Astrocyte (in vitro differentiated cells and primary cell): ENCODE measurements at regions not wholly inside any gene's neighbourhood (a gene's known extent, or its start where the extent isn't known, plus 50 kb on each side); places are given as distances from the start of the nearest gene placed in this dataset.

Source experiments
- DNase-seq: peaks from one replicate; pipeline ENCODE4 v3.0.0-alpha.2; 2010; ENCODE audit warnings: low read depth
- FAIRE-seq: peaks from 2 replicates; lab custom pipeline; 2011; peaks lifted over from hg19 to GRCh38; lab: Jason Lieb, UNC
- H2AFZ ChIP-seq: 2 replicates; pipeline ENCODE4 v1.6.0; 2012; ENCODE audit warnings: low read depth, low read length, inconsistent platforms
- H3K27ac ChIP-seq: 2 replicates; pipeline ENCODE4 v1.5.1; 2011; ENCODE audit warnings: low read depth, low read length, inconsistent platforms
- H3K27me3 ChIP-seq: 2 replicates; pipeline ENCODE4 v1.6.0; 2011; ENCODE audit warnings: low read length, inconsistent platforms; ENCODE audit not compliant: insufficient read depth
- H3K36me3 ChIP-seq: 2 replicates; pipeline ENCODE4 v1.5.1; 2011; ENCODE audit warnings: low read length, inconsistent platforms; ENCODE audit not compliant: insufficient read depth
- H3K4me1 ChIP-seq: 2 replicates; pipeline ENCODE4 v1.5.1; 2011; ENCODE audit warnings: low read length, inconsistent platforms; ENCODE audit not compliant: insufficient read depth
- H3K4me2 ChIP-seq: 2 replicates; pipeline ENCODE4 v1.6.0; 2012; ENCODE audit warnings: low read length, inconsistent platforms
- H3K4me3 ChIP-seq: 2 replicates; pipeline ENCODE4 v1.5.1; 2011; ENCODE audit warnings: low read depth, mild to moderate bottlenecking, low read length, inconsistent platforms; ENCODE audit not compliant: insufficient read depth
- H3K79me2 ChIP-seq: 2 replicates; pipeline ENCODE4 v1.6.0; 2012; ENCODE audit warnings: mild to moderate bottlenecking, low read length, inconsistent platforms; ENCODE audit not compliant: insufficient read depth
- H3K9ac ChIP-seq: 2 replicates; pipeline ENCODE4 v1.6.0; 2012; ENCODE audit warnings: mild to moderate bottlenecking, low read length, inconsistent platforms
- H3K9me3 ChIP-seq: 2 replicates; pipeline ENCODE4 v1.5.1; 2012; ENCODE audit warnings: low read depth, mild to moderate bottlenecking, low read length, inconsistent platforms; ENCODE audit not compliant: insufficient read depth
- H4K20me1 ChIP-seq: 2 replicates; pipeline ENCODE4 v1.6.0; 2012; ENCODE audit warnings: low read length, inconsistent platforms; ENCODE audit not compliant: insufficient read depth
- H3K27ac Mint-ChIP-seq: one replicate; pipeline ENCODE4 v1.8.0; 2021; ENCODE audit warnings: mild to moderate bottlenecking, mixed read lengths; ENCODE audit not compliant: unreplicated experiment
- H3K27me3 Mint-ChIP-seq: one replicate; pipeline ENCODE4 v1.8.0; 2021; ENCODE audit warnings: low read depth, mixed read lengths; ENCODE audit not compliant: unreplicated experiment
- H3K36me3 Mint-ChIP-seq: one replicate; pipeline ENCODE4 v1.8.0; 2021; ENCODE audit warnings: low read depth, mixed read lengths; ENCODE audit not compliant: unreplicated experiment
- H3K4me1 Mint-ChIP-seq: one replicate; pipeline ENCODE4 v1.8.0; 2021; ENCODE audit warnings: low read depth, mixed read lengths; ENCODE audit not compliant: unreplicated experiment
- H3K4me3 Mint-ChIP-seq: one replicate; pipeline ENCODE4 v1.8.0; 2021; ENCODE audit warnings: mild to moderate bottlenecking, moderate library complexity, mixed read lengths; ENCODE audit not compliant: unreplicated experiment
- H3K9me3 Mint-ChIP-seq: one replicate; pipeline ENCODE4 v1.8.0; 2021; ENCODE audit warnings: mild to moderate bottlenecking, mixed read lengths; ENCODE audit not compliant: unreplicated experiment
- EZH2 ChIP-seq: IDR thresholded peaks from 2 replicates; pipeline ENCODE4 v1.6.1; 2012; ENCODE audit warnings: mild to moderate bottlenecking, low read length, inconsistent platforms; ENCODE audit not compliant: insufficient read depth
- TF ChIP-seq, protein P1 (sequence below): IDR thresholded peaks from 2 replicates; pipeline ENCODE4 v1.5.1; 2011; ENCODE audit warnings: low read depth, mild to moderate bottlenecking, inconsistent platforms, low read length, moderate library complexity; ENCODE audit not compliant: insufficient read depth

DNA sequence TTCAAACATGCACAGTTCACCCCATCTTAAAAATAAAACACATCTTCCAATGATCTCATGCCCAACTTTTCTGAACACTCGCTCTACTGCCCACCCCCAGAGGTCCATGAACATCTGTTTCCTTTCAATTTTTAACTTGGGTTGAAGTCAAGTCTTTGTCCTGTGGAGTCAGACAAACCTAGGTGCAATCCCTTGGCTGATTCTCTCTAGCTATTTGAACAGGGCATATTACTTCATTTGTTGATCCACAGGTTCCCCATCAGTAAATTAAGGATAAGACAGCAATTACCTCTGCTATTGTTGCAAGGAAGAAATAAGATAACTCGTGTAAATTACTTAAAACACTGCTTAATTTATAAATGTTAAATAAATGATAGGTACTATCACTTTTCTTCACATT lies 180.1 kb downstream of the CNTN3 start:
- Histone ChIP-seq H3K27me3 (no peaks in the 10 kb centered on the region), H3K4me1 (no peaks in the 10 kb centered on the region), H2AFZ (no peak overlapping the region), H3K79me2 (no peaks in the 10 kb centered on the region), H4K20me1 (no peaks in the 10 kb centered on the region), H3K4me3 (no peak overlapping the region), H3K36me3 (no peaks in the 10 kb centered on the region), H3K27ac (no peak overlapping the region), H3K9ac (no peak overlapping the region), H3K9me3 (no peaks in the 10 kb centered on the region), H3K4me2 (no peak overlapping the region)
- FAIRE-seq (no peak), DNase-seq (no peak)
- Mint-ChIP-seq H3K27me3 (no peaks in the 10 kb centered on the region), H3K4me3 (no peak overlapping the region), H3K36me3 (no peaks in the 10 kb centered on the region), H3K4me1 (no peaks in the 10 kb centered on the region), H3K9me3 (no peaks in the 10 kb centered on the region), H3K27ac (no peak overlapping the region)
- no peak for TF ChIP-seq EZH2
- TF ChIP-seq, protein P1, sequence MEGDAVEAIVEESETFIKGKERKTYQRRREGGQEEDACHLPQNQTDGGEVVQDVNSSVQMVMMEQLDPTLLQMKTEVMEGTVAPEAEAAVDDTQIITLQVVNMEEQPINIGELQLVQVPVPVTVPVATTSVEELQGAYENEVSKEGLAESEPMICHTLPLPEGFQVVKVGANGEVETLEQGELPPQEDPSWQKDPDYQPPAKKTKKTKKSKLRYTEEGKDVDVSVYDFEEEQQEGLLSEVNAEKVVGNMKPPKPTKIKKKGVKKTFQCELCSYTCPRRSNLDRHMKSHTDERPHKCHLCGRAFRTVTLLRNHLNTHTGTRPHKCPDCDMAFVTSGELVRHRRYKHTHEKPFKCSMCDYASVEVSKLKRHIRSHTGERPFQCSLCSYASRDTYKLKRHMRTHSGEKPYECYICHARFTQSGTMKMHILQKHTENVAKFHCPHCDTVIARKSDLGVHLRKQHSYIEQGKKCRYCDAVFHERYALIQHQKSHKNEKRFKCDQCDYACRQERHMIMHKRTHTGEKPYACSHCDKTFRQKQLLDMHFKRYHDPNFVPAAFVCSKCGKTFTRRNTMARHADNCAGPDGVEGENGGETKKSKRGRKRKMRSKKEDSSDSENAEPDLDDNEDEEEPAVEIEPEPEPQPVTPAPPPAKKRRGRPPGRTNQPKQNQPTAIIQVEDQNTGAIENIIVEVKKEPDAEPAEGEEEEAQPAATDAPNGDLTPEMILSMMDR = no peak

DNA sequence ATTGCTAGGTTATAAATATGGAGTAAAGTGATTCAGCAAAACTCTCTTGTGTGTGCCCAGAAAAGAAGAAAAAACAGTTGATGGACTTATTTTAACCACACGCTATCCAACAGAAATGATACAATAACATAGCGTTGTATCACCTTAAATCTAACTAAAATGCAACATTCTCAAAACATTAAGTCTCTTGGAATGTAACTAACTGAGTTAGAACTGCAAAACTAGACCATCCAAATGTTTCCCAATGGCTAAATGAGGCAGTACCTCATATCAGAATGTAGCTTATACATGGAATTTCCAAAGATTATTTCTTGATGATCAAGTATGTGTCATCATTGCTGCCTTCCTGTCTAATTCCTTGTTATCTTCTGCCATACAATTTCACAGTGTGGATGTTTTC lies 187.9 kb downstream of the CNTN3 start:
- no peaks in the 10 kb centered on the region for H3K4me1 Mint-ChIP-seq
- H3K4me2 ChIP-seq = no peak overlapping the region
- no peak overlapping the region for H3K4me3 Mint-ChIP-seq
- no peak overlapping the region for H2AFZ ChIP-seq
- H3K27ac Mint-ChIP-seq = no peak overlapping the region
- no peaks in the 10 kb centered on the region for H3K36me3 Mint-ChIP-seq
- no peaks in the 10 kb centered on the region for H3K9me3 ChIP-seq
- H3K9me3 Mint-ChIP-seq = no peaks in the 10 kb centered on the region
- no peaks in the 10 kb centered on the region for H4K20me1 ChIP-seq
- no peaks in the 10 kb centered on the region for H3K36me3 ChIP-seq
- no peaks in the 10 kb centered on the region for H3K27me3 ChIP-seq
- H3K27me3 Mint-ChIP-seq = no peaks in the 10 kb centered on the region
- H3K9ac ChIP-seq = no peak overlapping the region
- H3K4me3 ChIP-seq = no peak overlapping the region
- FAIRE-seq (peak; percentile 90), DNase-seq (no peak)
- H3K79me2 ChIP-seq = no peaks in the 10 kb centered on the region
- H3K4me1 ChIP-seq = no peaks in the 10 kb centered on the region
- no peak overlapping the region for H3K27ac ChIP-seq
- TF ChIP-seq, protein P1 = no peak
- no peak for TF ChIP-seq EZH2

DNA sequence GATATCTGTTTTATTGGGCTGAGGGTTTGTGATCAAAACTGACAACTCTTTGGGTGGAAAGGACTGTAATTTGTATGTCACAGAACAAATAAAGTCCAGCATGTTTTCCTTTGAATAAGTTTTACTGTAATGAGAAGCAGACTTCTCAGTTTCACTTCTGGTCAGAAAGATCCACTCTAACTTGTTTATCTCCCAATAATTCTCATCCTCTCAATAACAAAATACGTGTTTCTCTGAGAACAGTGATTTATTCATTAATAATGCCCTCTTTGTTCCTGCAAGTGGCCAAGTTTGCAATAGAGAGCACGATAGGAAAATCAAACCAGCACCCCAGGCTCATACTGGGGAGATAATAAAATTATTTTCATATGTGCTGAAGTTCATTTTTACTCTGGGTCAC lies 190.6 kb downstream of the CNTN3 start:
- H3K4me2 ChIP-seq = no peak overlapping the region
- Mint-ChIP-seq H3K9me3 (no peaks in the 10 kb centered on the region), H3K4me1 (no peaks in the 10 kb centered on the region), H3K27me3 (no peaks in the 10 kb centered on the region), H3K27ac (no peak overlapping the region), H3K36me3 (no peaks in the 10 kb centered on the region), H3K4me3 (no peak overlapping the region)
- no peaks in the 10 kb centered on the region for H3K79me2 ChIP-seq
- TF ChIP-seq, protein P1 = no peak
- TF ChIP-seq EZH2 = no peak
- no peaks in the 10 kb centered on the region for H3K4me1 ChIP-seq
- no peaks in the 10 kb centered on the region for H4K20me1 ChIP-seq
- no peak overlapping the region for H3K9ac ChIP-seq
- no peak overlapping the region for H3K27ac ChIP-seq
- H3K36me3 ChIP-seq = no peaks in the 10 kb centered on the region
- H3K9me3 ChIP-seq = no peaks in the 10 kb centered on the region
- no peak for DNase-seq
- peak; percentile 34 for FAIRE-seq
- no peak overlapping the region for H2AFZ ChIP-seq
- H3K27me3 ChIP-seq = no peaks in the 10 kb centered on the region
- no peak overlapping the region for H3K4me3 ChIP-seq
